Dendritic cell treated with granulocyte-macrophage colony-stimulating factor and Interleukin-4, amounts not matched to agents 40 ng/mL and 50 ng/mL, for 4 days (primary cell): ENCODE measurements at regions not wholly inside any gene's neighbourhood (a gene's known extent, or its start where the extent isn't known, plus 50 kb on each side); places are given as distances from the start of the nearest gene placed in this dataset.
"Not testable (repeated sequence)": the region's sequence is repeated elsewhere in the genome, so short reads cannot be mapped to it uniquely, and the experiment has no call there.

ENCODE experiments used
- H3K27ac Mint-ChIP-seq: one replicate; pipeline ENCODE4 v1.8.0; 2022; ENCODE audit warnings: mild to moderate bottlenecking, mixed read lengths
- H3K27me3 Mint-ChIP-seq: one replicate; pipeline ENCODE4 v1.8.0; 2022; ENCODE audit warnings: mild to moderate bottlenecking, mixed read lengths
- H3K36me3 Mint-ChIP-seq: one replicate; pipeline ENCODE4 v1.8.0; 2022; ENCODE audit warnings: low read depth, mixed read lengths
- H3K4me1 Mint-ChIP-seq: one replicate; pipeline ENCODE4 v1.8.0; 2022; ENCODE audit warnings: low read depth, mixed read lengths
- H3K4me3 Mint-ChIP-seq: one replicate; pipeline ENCODE4 v1.8.0; 2022; ENCODE audit warnings: mild to moderate bottlenecking, moderate library complexity, mixed read lengths
- H3K9me3 Mint-ChIP-seq: one replicate; pipeline ENCODE4 v1.8.0; 2022; ENCODE audit warnings: mixed read lengths
- intact Hi-C: fragments of 100-400 bp; cut with micrococcal nuclease; formaldehyde crosslinking; loops from one replicate; pipeline ENCODE4 v1.15.0; 2022

- Mint-ChIP-seq H3K4me3 (no peak overlapping the region), H3K27me3 (peaks cover 2% of the 10 kb centered on the region), H3K36me3 (no peaks in the 10 kb centered on the region), H3K9me3 (peaks cover 74% of the 10 kb centered on the region), H3K4me1 (no peaks in the 10 kb centered on the region), H3K27ac (no peak overlapping the region)
- intact Hi-C loops: no loop called here
These were observed 338.9 kb downstream of the PTTG2 start for GRCh38 chr4:38298868-38299713.

- Mint-ChIP-seq H3K9me3 (peaks cover 55% of the 10 kb centered on the region), H3K4me1 (peaks cover 9% of the 10 kb centered on the region), H3K27me3 (peaks cover 2% of the 10 kb centered on the region), H3K36me3 (no peaks in the 10 kb centered on the region), H3K4me3 (no peak overlapping the region), H3K27ac (no peak overlapping the region)
- intact Hi-C loops: no loop called here
These were observed 342.7 kb downstream of the PTTG2 start for GRCh38 chr4:38302910-38303309.

GRCh38 chr4:38304460-38304859 lies 344.3 kb downstream of the PTTG2 start:
- H3K27ac Mint-ChIP-seq, intact Hi-C loops, H3K27me3 Mint-ChIP-seq, H3K4me1 Mint-ChIP-seq, H3K4me3 Mint-ChIP-seq, H3K36me3 Mint-ChIP-seq: not testable (repeated sequence)
- H3K9me3 Mint-ChIP-seq: peaks cover 40% of the 10 kb centered on the region

- no peaks in the 10 kb centered on the region for H3K27me3 Mint-ChIP-seq
- intact Hi-C loops: no loop called here
- H3K36me3 Mint-ChIP-seq: no peaks in the 10 kb centered on the region
- no peak overlapping the region for H3K4me3 Mint-ChIP-seq
- H3K4me1 Mint-ChIP-seq: peaks cover 9% of the 10 kb centered on the region
- no peak overlapping the region for H3K27ac Mint-ChIP-seq
- peaks cover 24% of the 10 kb centered on the region for H3K9me3 Mint-ChIP-seq
These were observed 346.4 kb downstream of the PTTG2 start for GRCh38 chr4:38306482-38307071.

- no peaks in the 10 kb centered on the region for H3K27me3 Mint-ChIP-seq
- no peaks in the 10 kb centered on the region for H3K36me3 Mint-ChIP-seq
- intact Hi-C loops: no loop called here
- H3K4me1 Mint-ChIP-seq: peaks cover 12% of the 10 kb centered on the region
- H3K4me3 Mint-ChIP-seq: no peak overlapping the region
- peaks cover 14% of the 10 kb centered on the region for H3K9me3 Mint-ChIP-seq
- H3K27ac Mint-ChIP-seq: no peak overlapping the region
These were observed 348.6 kb downstream of the PTTG2 start for GRCh38 chr4:38308728-38309311.

GRCh38 chr4:38309471-38309870 lies 349.3 kb downstream of the PTTG2 start:
- no peak overlapping the region for H3K27ac Mint-ChIP-seq
- H3K4me3 Mint-ChIP-seq: no peak overlapping the region
- peaks cover 18% of the 10 kb centered on the region for H3K4me1 Mint-ChIP-seq
- H3K36me3 Mint-ChIP-seq: no peaks in the 10 kb centered on the region
- no peaks in the 10 kb centered on the region for H3K27me3 Mint-ChIP-seq
- H3K9me3 Mint-ChIP-seq: peaks cover 12% of the 10 kb centered on the region
- intact Hi-C loops: no loop called here

GRCh38 chr4:38310446-38311043 lies 350.3 kb downstream of the PTTG2 start:
- Mint-ChIP-seq H3K27ac (no peak overlapping the region), H3K4me1 (peaks cover 23% of the 10 kb centered on the region), H3K36me3 (no peaks in the 10 kb centered on the region), H3K4me3 (no peak overlapping the region), H3K9me3 (peaks cover 8% of the 10 kb centered on the region), H3K27me3 (no peaks in the 10 kb centered on the region)
- intact Hi-C loops: loop anchor here (10.0 kb wide), 1 partner anchor 236 kb away; no protein-coding TSS in a partner anchor

GRCh38 chr4:38311495-38312126 lies 351.4 kb downstream of the PTTG2 start:
- H3K27me3 Mint-ChIP-seq: no peaks in the 10 kb centered on the region
- intact Hi-C loops: loop anchor here (10.0 kb wide), 1 partner anchor 237 kb away; no protein-coding TSS in a partner anchor
- peaks cover 15% of the 10 kb centered on the region for H3K4me1 Mint-ChIP-seq
- H3K9me3 Mint-ChIP-seq: peaks cover 8% of the 10 kb centered on the region
- H3K36me3 Mint-ChIP-seq: no peaks in the 10 kb centered on the region
- H3K4me3 Mint-ChIP-seq: no peak overlapping the region
- no peak overlapping the region for H3K27ac Mint-ChIP-seq

GRCh38 chr4:38313175-38313574 lies 350.8 kb upstream of the KLF3 start:
- Mint-ChIP-seq H3K4me1 (peaks cover 21% of the 10 kb centered on the region), H3K27me3 (no peaks in the 10 kb centered on the region)

GRCh38 chr4:38313999-38314561 lies 349.9 kb upstream of the KLF3 start:
- no peaks in the 10 kb centered on the region for H3K27me3 Mint-ChIP-seq
- peaks cover 8% of the 10 kb centered on the region for H3K9me3 Mint-ChIP-seq
- no peak overlapping the region for H3K4me3 Mint-ChIP-seq
- no peaks in the 10 kb centered on the region for H3K36me3 Mint-ChIP-seq
- peaks cover 28% of the 10 kb centered on the region for H3K4me1 Mint-ChIP-seq
- intact Hi-C loops: loop anchor here (10.0 kb wide), 1 partner anchor 239 kb away; no protein-coding TSS in a partner anchor
- H3K27ac Mint-ChIP-seq: no peak overlapping the region

More at GRCh38 chr4:38313175-38313574, 350.8 kb upstream of the KLF3 start:
- no peak overlapping the region for H3K27ac Mint-ChIP-seq
- intact Hi-C loops: loop anchor here (10.0 kb wide), 1 partner anchor 238 kb away; no protein-coding TSS in a partner anchor
- peaks cover 8% of the 10 kb centered on the region for H3K9me3 Mint-ChIP-seq
- H3K36me3 Mint-ChIP-seq: no peaks in the 10 kb centered on the region
- no peak overlapping the region for H3K4me3 Mint-ChIP-seq

GRCh38 chr4:38314663-38315062 lies 349.3 kb upstream of the KLF3 start:
- intact Hi-C loops: loop anchor here (10.0 kb wide), 1 partner anchor 240 kb away; no protein-coding TSS in a partner anchor
- Mint-ChIP-seq H3K36me3 (no peaks in the 10 kb centered on the region), H3K27ac (no peak overlapping the region), H3K4me3 (no peak overlapping the region), H3K27me3 (no peaks in the 10 kb centered on the region), H3K9me3 (peaks cover 8% of the 10 kb centered on the region), H3K4me1 (peaks cover 34% of the 10 kb centered on the region)

- H3K4me3 Mint-ChIP-seq: no peak overlapping the region
- peaks cover 8% of the 10 kb centered on the region for H3K9me3 Mint-ChIP-seq
- H3K4me1 Mint-ChIP-seq: peaks cover 40% of the 10 kb centered on the region
- intact Hi-C loops: loop anchor here (10.0 kb wide), 1 partner anchor 240 kb away; no protein-coding TSS in a partner anchor
- H3K27ac Mint-ChIP-seq: no peak overlapping the region
- no peaks in the 10 kb centered on the region for H3K27me3 Mint-ChIP-seq
- H3K36me3 Mint-ChIP-seq: no peaks in the 10 kb centered on the region
These were observed 348.7 kb upstream of the KLF3 start for GRCh38 chr4:38315286-38315685.

- no peaks in the 10 kb centered on the region for H3K36me3 Mint-ChIP-seq
These were observed 348.0 kb upstream of the KLF3 start for GRCh38 chr4:38316045-38316444.

More at GRCh38 chr4:38316045-38316444, 348.0 kb upstream of the KLF3 start:
- Mint-ChIP-seq H3K27ac (no peak overlapping the region), H3K4me3 (no peak overlapping the region), H3K9me3 (peaks cover 8% of the 10 kb centered on the region), H3K27me3 (no peaks in the 10 kb centered on the region), H3K4me1 (peaks cover 46% of the 10 kb centered on the region)
- intact Hi-C loops: loop anchor here (10.0 kb wide), 1 partner anchor 241 kb away; no protein-coding TSS in a partner anchor
